HG03045 (cell line): ENCODE measurements at regions not wholly inside any gene's neighbourhood (a gene's known extent, or its start where the extent isn't known, plus 50 kb on each side); places are given as distances from the start of the nearest gene placed in this dataset.
"Not testable (repeated sequence)": the region's sequence is repeated elsewhere in the genome, so short reads cannot be mapped to it uniquely, and the experiment has no call there.

Source experiments
- ATAC-seq: cut with Tn5 transposase; IDR thresholded peaks from one replicate; pipeline ENCODE4 v1.9.1; 2021; ENCODE audit warnings: mild to moderate bottlenecking, moderate library complexity; ENCODE audit not compliant: unreplicated experiment

DNA sequence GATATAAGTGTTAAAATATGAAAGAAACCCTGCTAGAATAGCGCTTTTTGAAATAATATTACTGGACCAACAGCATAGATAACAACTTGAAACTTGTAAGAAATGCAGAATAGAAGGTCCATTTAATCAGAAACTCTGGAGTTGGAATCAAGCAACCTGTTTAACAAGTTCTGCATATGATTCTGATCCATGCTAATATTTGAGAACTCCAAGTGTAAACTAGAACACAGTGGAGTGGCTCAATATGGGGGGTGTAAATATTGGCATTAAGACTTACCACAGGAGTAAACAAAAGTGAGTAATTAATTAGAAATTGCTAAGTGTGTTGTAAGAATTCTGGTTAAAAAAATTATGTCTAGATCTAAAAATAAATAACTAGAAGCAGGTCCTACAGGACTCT lies 151.2 kb downstream of the SLITRK1 start:
- ATAC-seq: no peak

- ATAC-seq: no peak
Observed at GRCh38 chr13:83730674-83731073, 151.6 kb downstream of the SLITRK1 start.

DNA sequence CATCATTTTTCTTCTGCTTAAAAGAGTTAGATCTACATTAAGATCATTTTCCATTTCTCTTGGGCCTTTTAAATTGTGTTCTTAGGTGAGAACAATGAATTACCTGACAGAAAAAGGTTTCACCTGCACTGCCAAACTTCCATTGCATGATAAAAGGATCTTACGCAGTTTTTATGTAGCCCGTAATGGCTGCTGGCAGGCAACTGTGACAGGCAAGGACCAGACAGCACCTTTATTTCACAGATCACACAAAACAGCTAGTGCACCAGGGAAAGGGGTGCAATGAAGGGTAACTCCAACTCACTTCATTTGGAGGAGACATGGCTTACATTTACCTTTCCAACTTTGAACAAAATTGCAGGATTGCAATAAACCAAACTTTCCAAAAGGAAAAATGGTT lies 159.8 kb downstream of the SLITRK1 start:
- no peak for ATAC-seq

DNA sequence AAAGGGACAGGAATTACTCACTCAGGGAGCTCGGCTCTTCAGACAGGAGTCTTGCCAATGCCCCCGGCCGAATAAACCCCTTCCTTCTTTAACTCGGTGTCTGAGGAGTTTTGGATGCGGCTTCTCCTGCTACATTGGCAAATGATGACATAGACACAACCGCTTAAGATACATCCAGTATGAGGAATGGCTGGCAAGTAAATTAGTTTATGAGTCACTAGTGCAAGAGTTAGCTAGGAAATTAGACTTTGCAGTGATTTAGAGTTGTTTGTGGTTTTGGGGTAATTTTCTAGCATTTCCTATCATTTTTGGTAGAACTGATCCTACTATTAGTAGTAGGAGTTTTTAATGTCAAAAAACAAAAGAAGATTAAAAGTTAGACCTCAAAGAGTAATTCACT lies 166.2 kb downstream of the SLITRK1 start:
- no peak for ATAC-seq

DNA sequence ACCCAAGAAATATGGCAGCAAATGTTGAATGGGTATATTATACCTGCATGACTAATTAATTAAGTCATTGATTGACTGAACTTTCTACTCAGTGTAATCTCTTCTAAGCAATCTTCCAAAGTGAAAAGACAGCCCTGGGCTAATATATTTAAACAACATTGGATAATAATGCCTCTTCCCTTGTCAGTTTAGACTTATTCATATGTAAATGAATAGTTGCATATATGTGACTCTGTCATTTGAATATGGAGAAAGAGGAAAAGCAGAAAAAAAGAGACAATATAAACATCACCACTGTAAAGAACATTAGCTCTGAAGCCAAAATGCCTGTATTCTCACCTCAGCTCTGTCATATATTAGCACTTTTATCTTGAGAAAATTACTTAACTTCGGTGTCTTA lies 168.0 kb downstream of the SLITRK1 start:
- no peak for ATAC-seq

GRCh38 chr13:83710133-83710515 lies 172.2 kb downstream of the SLITRK1 start:
- ATAC-seq: no peak

DNA sequence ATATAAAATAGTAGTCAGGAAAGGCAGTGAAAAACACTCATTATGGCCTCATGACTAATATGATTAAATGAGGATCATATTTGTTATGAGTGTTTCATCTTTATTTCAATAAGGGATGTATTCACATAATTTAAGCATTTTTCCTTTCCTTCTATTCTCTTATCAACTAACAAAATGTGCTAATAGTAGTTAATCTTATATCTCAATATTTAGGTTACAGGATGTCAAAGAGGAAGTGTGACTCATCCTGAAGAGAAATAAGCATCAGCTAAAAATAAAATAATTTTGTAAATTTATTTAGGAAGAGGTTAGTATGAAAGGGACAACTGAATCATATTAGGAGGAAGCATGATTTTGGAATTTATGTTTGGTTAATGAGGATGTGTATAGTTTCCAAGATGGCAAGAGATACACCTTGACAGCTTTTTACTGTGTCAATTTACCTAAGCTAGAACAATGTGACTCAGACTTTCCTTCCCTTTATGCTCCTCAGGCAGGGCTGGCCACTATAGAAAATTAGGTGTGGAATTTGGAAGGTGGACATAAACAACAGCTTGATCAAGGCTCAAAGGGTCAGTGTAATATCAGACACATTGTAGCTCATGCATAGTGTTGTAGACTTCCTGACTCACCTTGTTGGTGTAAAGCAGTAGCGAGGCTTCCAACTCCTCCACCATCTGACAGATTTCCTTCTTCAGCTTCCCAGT lies 172.7 kb downstream of the SLITRK1 start:
- no peak for ATAC-seq

GRCh38 chr13:83702021-83702420 lies 180.3 kb downstream of the SLITRK1 start:
- ATAC-seq: no peak

GRCh38 chr13:83692800-83693199 lies 189.5 kb downstream of the SLITRK1 start:
- ATAC-seq: no peak

DNA sequence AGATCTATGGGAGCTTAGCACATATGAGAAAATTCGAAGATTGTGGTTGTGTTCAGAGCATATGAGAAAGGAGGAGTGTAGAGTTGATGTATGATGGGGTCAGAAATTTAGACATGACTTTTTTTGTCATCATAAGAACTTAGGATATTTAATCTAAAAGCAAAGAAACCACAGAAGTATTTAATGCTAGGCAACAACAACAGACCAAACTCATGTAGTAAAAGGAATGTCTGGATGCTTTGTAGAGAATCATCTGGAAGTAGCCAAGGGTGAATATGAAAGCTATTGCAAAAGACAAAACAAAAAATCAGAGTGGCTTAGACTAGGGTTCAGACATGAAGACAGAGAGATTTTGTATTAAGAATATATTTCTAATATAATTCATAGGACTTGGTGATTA lies 190.3 kb downstream of the SLITRK1 start:
- ATAC-seq: no peak

DNA sequence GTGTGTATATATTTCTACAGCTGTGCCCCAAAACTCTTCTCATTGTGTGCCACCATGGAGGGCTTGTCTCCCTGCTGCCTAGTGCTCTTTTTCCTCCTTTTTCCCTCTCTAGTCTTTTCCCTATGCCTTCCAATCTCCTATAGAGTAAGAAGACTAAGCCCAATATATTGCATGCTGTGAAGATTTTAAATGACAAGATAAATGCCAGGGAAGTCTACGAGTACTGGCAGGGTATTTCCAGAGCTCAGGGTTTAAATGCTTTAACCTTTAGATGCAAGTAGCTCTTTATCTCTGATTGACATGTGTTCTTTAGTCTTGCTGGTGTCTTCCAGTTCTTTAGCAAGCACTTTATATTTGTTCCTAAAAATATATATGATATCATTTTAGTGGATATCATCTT lies 200.7 kb downstream of the SLITRK1 start:
- ATAC-seq: no peak

DNA sequence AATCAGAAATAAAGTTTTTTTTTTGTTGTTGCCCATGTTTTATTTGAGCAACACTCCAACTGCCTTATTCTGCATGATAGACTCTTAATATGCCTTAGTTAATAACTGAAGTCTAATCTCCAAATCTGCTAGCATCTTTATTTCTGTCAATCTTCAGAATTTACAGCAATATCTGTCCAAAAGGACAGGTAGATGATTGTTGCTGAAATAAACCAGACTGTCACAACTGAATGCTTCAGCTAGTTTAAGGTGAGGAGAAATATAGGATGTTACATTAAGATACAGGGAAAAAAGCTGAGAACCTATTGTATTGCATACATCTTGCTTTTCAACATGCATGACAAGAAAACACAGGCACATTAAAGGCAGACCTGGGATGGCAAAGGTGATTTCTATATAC lies 204.3 kb downstream of the SLITRK1 start:
- no peak for ATAC-seq

DNA sequence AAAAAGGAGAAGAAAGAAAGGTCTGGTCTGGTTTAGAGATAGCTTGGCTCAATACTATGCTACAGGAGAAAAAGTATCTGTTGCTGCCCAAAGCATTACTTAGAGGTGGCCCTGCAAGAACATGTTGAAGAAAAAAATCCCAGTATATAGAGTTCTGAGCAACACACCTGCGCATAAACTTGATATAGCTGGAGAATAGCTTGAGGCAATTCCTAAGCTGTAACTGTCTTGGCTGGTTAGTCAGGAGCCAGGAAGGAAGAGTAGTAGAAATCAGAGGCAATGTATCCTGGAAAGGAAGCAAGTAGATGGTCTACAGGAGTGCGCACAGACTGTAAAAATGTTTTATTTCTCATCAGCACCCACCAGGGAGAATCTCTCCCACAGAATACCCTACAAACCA lies 209.7 kb downstream of the SLITRK1 start:
- no peak for ATAC-seq

GRCh38 chr13:83667606-83668005 lies 214.7 kb downstream of the SLITRK1 start:
- ATAC-seq: no peak

GRCh38 chr13:83666141-83666540 lies 216.1 kb downstream of the SLITRK1 start:
- no peak for ATAC-seq

DNA sequence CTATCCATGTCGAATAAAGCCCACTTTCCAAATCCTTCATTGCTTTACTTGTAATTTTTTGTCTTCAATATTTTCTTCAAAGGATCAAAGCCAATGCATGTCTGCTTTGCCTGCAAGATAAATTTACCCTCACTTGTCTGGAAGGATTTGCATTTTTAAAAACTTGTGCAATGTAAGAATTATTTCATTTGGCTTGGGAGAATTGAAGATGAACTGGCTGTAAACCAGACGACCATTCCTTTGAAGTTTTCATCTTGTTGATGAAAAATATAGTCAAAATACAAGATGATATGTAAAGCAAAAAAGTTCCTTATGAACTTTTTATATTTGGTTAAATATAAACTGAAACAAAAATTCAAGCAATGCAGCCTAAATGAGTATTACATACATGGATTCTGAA lies 225.0 kb downstream of the SLITRK1 start:
- no peak for ATAC-seq

GRCh38 chr13:83642617-83643016 lies 239.7 kb downstream of the SLITRK1 start:
- not testable (repeated sequence) for ATAC-seq

DNA sequence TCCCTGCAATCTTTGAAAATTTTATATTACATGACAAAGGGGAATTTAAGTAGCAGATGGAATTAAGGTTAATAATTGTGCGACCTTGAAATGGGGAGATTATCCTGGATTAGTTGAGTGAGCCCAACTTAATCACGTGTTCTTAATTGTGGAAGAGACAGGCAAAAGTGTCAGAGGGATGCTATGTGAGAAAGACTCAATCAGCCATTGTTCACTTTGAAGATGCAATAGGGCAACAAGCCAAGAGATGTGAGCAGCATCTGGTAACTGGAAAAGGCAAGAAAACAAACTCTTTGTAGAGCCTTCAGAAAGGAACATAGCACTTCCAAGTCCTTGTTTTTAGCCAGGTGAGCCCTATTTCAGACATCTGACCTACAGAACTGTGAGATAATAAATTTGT lies 247.7 kb downstream of the SLITRK1 start:
- no peak for ATAC-seq

GRCh38 chr13:83633746-83634145 lies 248.5 kb downstream of the SLITRK1 start:
- ATAC-seq: no peak

GRCh38 chr13:83622422-83622784 lies 259.9 kb downstream of the SLITRK1 start:
- no peak for ATAC-seq

- ATAC-seq: no peak
Observed at GRCh38 chr13:83621765-83622421, 260.4 kb downstream of the SLITRK1 start.

DNA sequence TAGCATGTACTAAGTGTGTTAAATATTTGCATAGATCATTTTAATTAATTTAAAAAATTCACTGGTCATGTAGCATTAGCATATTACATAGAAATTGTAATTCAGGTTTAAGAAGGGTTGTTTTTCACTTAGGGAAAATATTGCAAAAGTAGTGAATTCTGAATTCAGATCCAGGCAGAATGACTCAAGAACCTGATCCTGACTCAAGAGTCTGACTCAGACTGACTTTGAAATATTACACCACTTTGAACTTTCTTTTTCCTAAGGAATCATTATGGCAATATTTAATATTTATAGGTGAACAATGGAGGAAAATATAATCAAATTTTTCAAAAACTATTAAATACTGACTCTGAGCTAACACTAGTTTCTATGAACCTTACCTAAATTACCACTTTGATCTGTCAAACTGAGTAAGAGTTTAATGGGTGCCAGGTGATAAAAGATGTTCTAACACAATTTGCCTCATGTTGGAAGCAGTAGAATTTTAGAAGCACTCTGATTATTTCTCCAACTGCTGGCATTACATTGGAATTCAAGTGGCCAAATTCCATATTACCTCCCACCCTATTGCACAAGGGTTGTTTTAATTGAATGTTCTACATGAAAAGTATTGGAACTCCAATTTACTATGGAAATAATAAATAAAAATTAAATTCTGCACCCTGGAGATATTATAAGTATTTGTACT lies 261.6 kb downstream of the SLITRK1 start:
- no peak for ATAC-seq
